Muscle of leg (tissue), 3 donors: ENCODE measurements at regions not wholly inside any gene's neighbourhood (a gene's known extent, or its start where the extent isn't known, plus 50 kb on each side); places are given as distances from the start of the nearest gene placed in this dataset.
A peak's percentile ranks its signal among the peaks of the same experiment; 100 is the strongest.
"Not testable (repeated sequence)": the region's sequence is repeated elsewhere in the genome, so short reads cannot be mapped to it uniquely, and the experiment has no call there.

Experiments used
- DNase-seq: peaks from one replicate; pipeline ENCODE4 v3.0.0; 2013
- H3K27ac ChIP-seq: one replicate; pipeline ENCODE4 v1.5.1; 2013; ENCODE audit warnings: mild to moderate bottlenecking, low read length, control low read depth
- H3K27me3 ChIP-seq: one replicate; pipeline ENCODE4 v1.6.1; 2013; ENCODE audit warnings: low read length; ENCODE audit not compliant: control insufficient read depth, insufficient read depth
- H3K36me3 ChIP-seq: one replicate; pipeline ENCODE4 v1.6.1; 2013; ENCODE audit warnings: low read length; ENCODE audit not compliant: control insufficient read depth, insufficient read depth
- H3K4me1 ChIP-seq: one replicate; pipeline ENCODE4 v1.6.1; 2013; ENCODE audit warnings: low read length; ENCODE audit not compliant: control insufficient read depth, insufficient read depth
- H3K4me3 ChIP-seq: one replicate; pipeline ENCODE4 v1.5.1; 2013; ENCODE audit warnings: low read length, control low read depth
- H3K9me3 ChIP-seq: replicated peaks from 2 replicates; pipeline ENCODE4 v1.6.1; 2013; ENCODE audit warnings: low read depth, low read length; ENCODE audit not compliant: control insufficient read depth
- WGBS: methylation state at CpG from one replicate; pipeline ENCODE4 v1.1.5; 2013; ENCODE audit warnings: missing lambda C conversion rate; ENCODE audit not compliant: insufficient coverage; 5-methylcytosine and 5-hydroxymethylcytosine counted together

DNA sequence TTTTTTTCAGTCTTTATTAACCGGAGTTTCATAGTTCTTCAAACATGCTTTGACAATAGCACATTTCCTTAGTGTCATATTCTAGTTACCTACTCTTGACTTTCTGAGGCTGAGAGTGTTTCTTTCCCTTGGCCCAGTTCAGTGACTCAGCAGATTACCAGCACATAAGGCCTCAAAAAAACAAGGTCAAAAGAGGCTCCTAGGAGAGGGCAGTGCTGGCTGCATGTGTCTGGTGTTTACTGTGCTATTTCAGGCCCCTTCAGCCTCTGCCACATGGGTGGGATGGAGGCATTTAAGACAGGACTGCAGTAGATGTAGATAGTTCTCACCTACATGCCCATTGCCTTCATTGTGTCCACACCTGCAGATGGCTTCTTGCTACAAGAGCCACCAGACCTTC lies 198.2 kb upstream of the SSTR4 start:
- Histone ChIP-seq H3K4me3 (no peak overlapping the region), H3K4me1 (no peaks in the 10 kb centered on the region), H3K36me3 (no peaks in the 10 kb centered on the region), H3K27me3 (no peaks in the 10 kb centered on the region), H3K27ac (no peak overlapping the region), H3K9me3 (no peaks in the 10 kb centered on the region)
- no peak for DNase-seq
- 60% methylated on average over 1 of the region's 1 CpG for WGBS

DNA sequence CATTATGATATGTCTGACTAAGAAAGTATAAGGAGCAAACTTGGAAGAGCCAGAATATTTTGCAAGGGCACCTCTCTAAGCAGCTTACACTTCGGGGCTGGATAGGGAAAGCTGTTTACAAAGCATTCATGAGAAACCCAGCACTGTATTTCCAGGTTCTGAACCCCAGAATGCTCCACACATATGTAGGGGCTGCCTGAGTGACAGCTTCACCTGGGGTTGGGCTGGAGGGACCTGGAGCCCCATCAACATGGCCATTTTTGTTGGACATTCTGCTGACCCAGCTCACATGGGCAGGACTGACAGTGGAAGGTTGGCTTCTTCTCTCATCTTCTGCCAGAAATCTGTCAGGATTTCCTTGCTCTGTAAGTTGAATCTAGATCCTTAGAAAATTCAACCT lies 197.1 kb upstream of the SSTR4 start:
- no peak overlapping the region for H3K4me3 ChIP-seq
- no CpG with 5 or more reads among the region's 1 CpG for WGBS
- H3K27me3 ChIP-seq = no peaks in the 10 kb centered on the region
- H3K27ac ChIP-seq = no peak overlapping the region
- no peaks in the 10 kb centered on the region for H3K9me3 ChIP-seq
- no peaks in the 10 kb centered on the region for H3K36me3 ChIP-seq
- no peak for DNase-seq
- H3K4me1 ChIP-seq = no peaks in the 10 kb centered on the region

DNA sequence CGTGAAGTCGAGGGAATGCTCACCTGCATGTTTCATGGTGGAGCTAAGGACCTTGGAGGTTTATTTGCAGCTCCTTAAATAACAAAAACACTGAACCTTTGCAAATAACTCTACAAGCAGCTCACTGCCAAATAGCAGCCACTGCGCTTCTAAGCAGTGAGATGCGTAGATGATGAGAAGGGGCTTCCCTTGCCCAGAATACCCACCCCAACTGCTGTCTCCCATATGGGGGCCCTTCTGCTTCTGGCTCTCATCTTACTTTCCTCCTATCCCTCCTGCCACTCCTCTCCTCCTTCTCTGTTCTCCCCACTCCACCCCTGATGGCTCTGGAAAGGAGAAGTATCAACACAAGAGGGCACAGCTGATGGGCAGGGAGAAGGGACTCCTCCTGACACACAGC lies 193.3 kb upstream of the SSTR4 start:
- Histone ChIP-seq H3K4me1 (no peaks in the 10 kb centered on the region), H3K27me3 (no peaks in the 10 kb centered on the region), H3K4me3 (no peak overlapping the region), H3K27ac (no peak overlapping the region), H3K9me3 (no peaks in the 10 kb centered on the region), H3K36me3 (no peaks in the 10 kb centered on the region)
- WGBS = no CpG with 5 or more reads among the region's 4 CpGs
- DNase-seq = no peak

DNA sequence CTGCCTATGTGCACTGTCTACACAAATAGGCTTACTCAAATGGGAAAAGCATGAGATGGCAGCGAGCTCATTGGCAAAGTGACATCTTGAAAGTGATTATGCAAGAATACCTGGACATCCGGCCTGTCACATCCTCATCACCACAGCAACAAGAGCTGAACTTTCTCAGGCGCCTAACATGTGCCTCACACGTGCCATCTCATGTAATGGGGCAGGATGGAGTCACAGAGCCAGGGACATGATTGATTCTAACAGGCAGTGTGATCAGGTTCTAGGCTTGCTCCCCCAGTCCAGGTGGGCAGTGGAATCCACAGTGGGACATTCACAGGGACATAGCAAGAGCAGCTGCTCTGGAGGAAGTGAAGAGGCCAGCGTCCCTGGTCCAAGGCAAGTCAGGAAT lies 192.3 kb upstream of the SSTR4 start:
- no peak overlapping the region for H3K4me3 ChIP-seq
- no peaks in the 10 kb centered on the region for H3K27me3 ChIP-seq
- H3K36me3 ChIP-seq = no peaks in the 10 kb centered on the region
- no peaks in the 10 kb centered on the region for H3K4me1 ChIP-seq
- WGBS = 78% methylated on average over 3 of the region's 5 CpGs
- no peaks in the 10 kb centered on the region for H3K9me3 ChIP-seq
- H3K27ac ChIP-seq = no peak overlapping the region
- DNase-seq = no peak

DNA sequence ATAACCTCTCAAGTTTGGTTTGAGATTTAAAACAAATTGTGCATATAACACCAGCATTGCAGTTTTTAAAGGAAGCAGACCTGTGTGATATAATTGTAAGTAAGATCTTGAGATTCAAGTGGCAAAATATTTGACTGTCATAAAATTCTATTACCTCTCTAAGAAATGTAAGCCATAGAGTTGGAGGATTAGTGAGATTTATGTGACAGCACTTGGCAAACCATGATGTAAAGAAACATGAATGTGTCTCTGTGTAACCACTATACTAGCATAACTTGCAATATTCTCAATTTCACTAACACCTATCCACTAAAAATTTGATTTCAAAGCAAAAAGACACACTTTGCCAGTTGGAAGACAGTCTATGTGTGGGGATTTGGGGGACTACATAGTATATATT lies 190.2 kb upstream of the SSTR4 start:
- Histone ChIP-seq H3K4me1 (no peaks in the 10 kb centered on the region), H3K27ac (no peak overlapping the region), H3K4me3 (no peak overlapping the region), H3K27me3 (no peaks in the 10 kb centered on the region), H3K9me3 (peaks cover 5% of the 10 kb centered on the region), H3K36me3 (no peaks in the 10 kb centered on the region)
- no peak for DNase-seq

DNA sequence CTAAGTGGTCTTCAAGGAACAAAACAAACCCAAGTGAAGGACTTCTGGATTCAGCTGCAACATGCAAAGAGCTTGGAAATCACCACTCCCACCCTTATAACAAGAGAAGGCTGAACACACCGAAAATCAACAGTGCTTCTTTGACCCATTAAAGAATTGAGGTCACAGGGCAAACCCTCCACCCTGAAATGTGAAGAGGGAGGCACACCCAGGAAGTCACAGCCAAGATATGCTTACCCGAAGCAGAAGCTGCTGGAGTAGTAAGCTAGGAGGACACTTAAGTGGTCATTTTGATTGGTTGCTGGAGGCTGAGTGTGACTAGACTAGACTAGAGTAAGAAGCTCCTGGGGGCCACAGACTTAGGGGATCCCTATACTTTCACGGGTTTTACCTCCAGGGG lies 188.2 kb upstream of the SSTR4 start:
- no peaks in the 10 kb centered on the region for H3K27me3 ChIP-seq
- H3K9me3 ChIP-seq = peaks cover 5% of the 10 kb centered on the region
- H3K36me3 ChIP-seq = no peaks in the 10 kb centered on the region
- no peak overlapping the region for H3K4me3 ChIP-seq
- DNase-seq = no peak
- WGBS = no CpG with 5 or more reads among the region's 3 CpGs
- no peaks in the 10 kb centered on the region for H3K4me1 ChIP-seq
- no peak overlapping the region for H3K27ac ChIP-seq

DNA sequence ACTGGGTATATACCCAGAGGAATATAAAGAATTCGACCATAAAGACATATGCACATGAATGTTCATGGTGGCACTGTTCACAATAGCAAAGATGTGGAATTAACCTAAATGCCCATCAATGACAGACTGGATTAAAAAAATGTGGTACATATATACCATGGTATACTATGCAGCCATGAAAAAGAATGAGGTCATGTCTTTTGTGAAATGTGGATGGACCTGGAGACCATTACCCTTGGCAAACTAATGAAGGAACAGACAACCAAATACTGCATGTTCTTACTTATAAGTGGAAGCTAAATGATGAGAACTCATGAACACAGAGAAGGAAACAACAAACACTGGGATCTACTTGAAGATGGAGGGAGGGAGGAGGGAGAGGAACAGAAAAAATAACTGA lies 186.7 kb upstream of the SSTR4 start:
- Histone ChIP-seq H3K9me3 (peaks cover 5% of the 10 kb centered on the region), H3K4me1 (no peaks in the 10 kb centered on the region), H3K36me3 (no peaks in the 10 kb centered on the region), H3K27me3 (no peaks in the 10 kb centered on the region), H3K27ac (no peak overlapping the region), H3K4me3 (no peak overlapping the region)
- no CpG with 5 or more reads among the region's 1 CpG for WGBS
- no peak for DNase-seq

DNA sequence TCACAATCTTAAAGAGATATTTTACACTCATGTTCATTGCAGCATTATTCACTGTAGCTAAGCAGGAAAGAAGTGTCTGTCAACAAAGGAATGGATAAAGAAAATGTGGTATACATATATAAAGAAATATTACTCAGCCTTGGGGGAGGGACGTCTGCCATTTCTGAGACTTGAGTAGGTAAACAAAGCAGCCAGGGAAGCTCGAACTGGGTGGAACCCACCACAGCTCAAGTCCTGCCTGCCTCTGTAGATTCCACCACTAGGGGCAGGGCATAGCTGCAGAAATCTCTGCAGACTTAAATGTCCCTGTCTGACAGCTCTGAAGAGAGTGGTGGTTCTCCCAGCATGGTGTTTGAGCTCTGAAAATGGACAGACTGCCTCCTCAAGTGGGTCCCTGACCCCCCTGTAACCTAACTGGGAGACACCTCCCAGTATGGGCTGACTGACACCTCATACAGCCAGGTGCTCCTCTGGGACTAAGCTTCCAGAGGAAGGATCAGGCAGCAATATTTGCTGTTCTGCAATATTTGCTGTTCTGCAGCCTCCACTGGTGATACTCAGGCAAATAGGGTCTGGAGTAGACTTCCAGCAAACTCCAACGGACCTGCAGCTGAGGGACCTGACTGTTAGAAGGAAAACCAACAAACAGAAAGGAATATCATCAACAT lies 183.3 kb upstream of the SSTR4 start:
- H3K27me3 ChIP-seq, H3K4me3 ChIP-seq, H3K36me3 ChIP-seq, H3K27ac ChIP-seq, DNase-seq, H3K9me3 ChIP-seq, H3K4me1 ChIP-seq: not testable (repeated sequence)
- 20% methylated on average over 1 of the region's 3 CpGs for whole genome bisulfite sequencing

DNA sequence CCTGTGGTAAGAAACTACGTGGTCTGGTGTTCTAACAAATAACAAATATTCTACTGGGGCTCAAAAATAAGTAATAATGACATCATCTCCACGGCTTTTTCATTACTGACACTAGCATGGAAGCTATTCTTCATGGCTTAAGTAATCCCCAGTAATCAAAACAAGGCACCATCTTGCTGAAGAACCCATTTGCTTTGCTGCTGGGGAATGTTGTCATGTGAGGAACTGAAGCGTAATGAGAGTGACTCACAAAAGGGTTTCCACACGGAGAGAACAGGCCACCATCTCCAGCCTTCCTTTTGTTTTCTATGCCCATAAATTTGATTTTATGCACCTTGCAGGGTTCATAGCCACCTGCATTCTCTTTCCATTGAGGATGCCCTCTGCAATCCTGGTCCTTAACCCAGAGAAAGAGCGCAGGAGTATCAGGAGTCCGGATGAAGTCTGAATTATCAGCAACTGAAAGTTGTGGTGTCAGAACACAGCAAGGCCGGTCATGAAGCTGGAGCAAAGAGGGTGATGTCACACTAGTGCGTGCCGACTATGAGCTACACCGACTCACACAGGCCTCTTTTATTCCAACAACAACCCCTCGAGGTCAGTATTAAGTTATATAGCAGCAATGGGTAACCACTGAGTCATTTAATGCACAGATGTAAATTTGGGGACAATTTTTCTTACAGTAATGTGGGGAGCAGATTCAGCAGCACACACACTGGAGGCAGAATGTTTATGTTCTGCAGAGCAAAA lies 173.7 kb upstream of the SSTR4 start:
- no peak overlapping the region for H3K4me3 ChIP-seq
- peaks cover 2% of the 10 kb centered on the region for H3K27me3 ChIP-seq
- WGBS = 63% methylated on average over 5 of the region's 11 CpGs
- peak overlapping the region; percentile 32 for H3K27ac ChIP-seq
- no peaks in the 10 kb centered on the region for H3K9me3 ChIP-seq
- H3K36me3 ChIP-seq = no peaks in the 10 kb centered on the region
- peaks cover 13% of the 10 kb centered on the region for H3K4me1 ChIP-seq
- DNase-seq = peak; percentile 26

DNA sequence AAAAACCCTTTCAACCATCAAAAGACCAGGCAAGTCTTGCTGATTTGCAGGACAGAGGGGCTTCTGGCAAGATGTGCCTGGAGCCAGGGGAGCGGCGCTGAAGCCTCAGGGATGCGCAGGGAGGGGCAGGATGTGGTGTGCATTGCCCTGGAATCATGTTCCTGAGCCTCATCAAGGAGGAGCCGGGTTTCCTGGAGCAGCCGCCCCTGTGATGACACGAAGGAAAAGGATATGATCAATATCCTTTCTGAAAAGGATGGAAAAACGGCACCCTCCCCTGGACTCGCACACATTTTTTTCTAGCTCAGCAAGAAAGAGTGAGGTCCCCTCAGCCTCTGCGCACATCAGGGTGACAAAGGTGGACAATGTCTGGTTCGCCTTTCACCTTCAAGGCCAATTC lies 173.1 kb upstream of the SSTR4 start:
- DNase-seq = peak; percentile 40
- H3K27ac ChIP-seq = peak overlapping the region; percentile 32
- 58% methylated on average over 6 of the region's 10 CpGs for WGBS

More for the DNA sequence above, 173.1 kb upstream of the SSTR4 start:
- H3K27me3 ChIP-seq = peaks cover 2% of the 10 kb centered on the region
- no peak overlapping the region for H3K4me3 ChIP-seq
- no peaks in the 10 kb centered on the region for H3K9me3 ChIP-seq
- no peaks in the 10 kb centered on the region for H3K36me3 ChIP-seq
- peaks cover 13% of the 10 kb centered on the region for H3K4me1 ChIP-seq
